ENCODE measurements at regions not wholly inside any gene's neighbourhood (a gene's known extent, or its start where the extent isn't known, plus 50 kb on each side); places are given as distances from the start of the nearest gene placed in this dataset.
"Not testable (repeated sequence)": the region's sequence is repeated elsewhere in the genome, so short reads cannot be mapped to it uniquely, and the experiment has no call there.

DNA sequence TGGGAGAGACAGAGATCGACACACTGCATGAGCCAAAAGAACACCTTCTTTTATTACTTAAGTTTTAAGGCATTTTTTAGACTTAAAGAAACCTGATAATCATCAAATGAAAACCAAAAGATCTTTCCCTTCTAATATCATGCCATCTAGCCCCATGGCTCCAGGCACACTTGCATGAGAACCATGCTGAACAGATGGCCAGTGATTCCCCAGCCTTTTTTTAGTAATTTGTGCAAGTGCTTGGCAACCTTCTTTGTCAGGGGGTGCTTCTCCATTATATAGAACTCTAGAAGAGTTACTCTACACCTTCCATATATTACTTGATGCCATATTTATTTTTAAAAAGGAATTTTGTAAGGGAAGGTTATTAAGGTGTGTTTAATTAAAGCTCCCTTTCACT, 182.2 kb upstream of the TEX13C start:
- H3K27me3 ChIP-seq (ENCODE audit: low read depth), result no peaks in the 10 kb centered on the region
- ATAC-seq (no peak), DNase-seq (no peak)
- no peak for TF ChIP-seq CTCF (IDR thresholded peaks at IDR 0.05)
- H3K27ac ChIP-seq, result no peak overlapping the region
- H3K4me1 ChIP-seq, result no peaks in the 10 kb centered on the region
- intact Hi-C loops (cut with DNase I), result no loop called here
- H3K36me3 ChIP-seq, result no peaks in the 10 kb centered on the region
- H3K4me3 ChIP-seq, result no peak overlapping the region
- no peaks in the 10 kb centered on the region for H3K9me3 ChIP-seq

- intact Hi-C loops (cut with DNase I), result no loop called here
- no peak for TF ChIP-seq CTCF (IDR thresholded peaks at IDR 0.05)
Observed at GRCh38 chrX:125150231-125150630, 169.4 kb upstream of the TEX13C start.

GRCh38 chrX:125151146-125151545, 168.5 kb upstream of the TEX13C start:
- Histone ChIP-seq H3K4me3 (no peak overlapping the region), H3K9me3 (no peaks in the 10 kb centered on the region), H3K36me3 (no peaks in the 10 kb centered on the region), H3K4me1 (no peaks in the 10 kb centered on the region), H3K27ac (no peak overlapping the region), H3K27me3 (ENCODE audit: low read depth) (no peaks in the 10 kb centered on the region)
- TF ChIP-seq CTCF (IDR thresholded peaks at IDR 0.05), result no peak
- DNase-seq (no peak), ATAC-seq (no peak)
- intact Hi-C loops (cut with DNase I), result no loop called here

More at GRCh38 chrX:125150231-125150630, 169.4 kb upstream of the TEX13C start:
- ATAC-seq (no peak), DNase-seq (no peak)
- H3K27me3 ChIP-seq (ENCODE audit: low read depth), result no peaks in the 10 kb centered on the region
- H3K4me3 ChIP-seq, result no peak overlapping the region
- no peaks in the 10 kb centered on the region for H3K9me3 ChIP-seq
- no peaks in the 10 kb centered on the region for H3K36me3 ChIP-seq
- no peaks in the 10 kb centered on the region for H3K4me1 ChIP-seq
- no peak overlapping the region for H3K27ac ChIP-seq

DNA sequence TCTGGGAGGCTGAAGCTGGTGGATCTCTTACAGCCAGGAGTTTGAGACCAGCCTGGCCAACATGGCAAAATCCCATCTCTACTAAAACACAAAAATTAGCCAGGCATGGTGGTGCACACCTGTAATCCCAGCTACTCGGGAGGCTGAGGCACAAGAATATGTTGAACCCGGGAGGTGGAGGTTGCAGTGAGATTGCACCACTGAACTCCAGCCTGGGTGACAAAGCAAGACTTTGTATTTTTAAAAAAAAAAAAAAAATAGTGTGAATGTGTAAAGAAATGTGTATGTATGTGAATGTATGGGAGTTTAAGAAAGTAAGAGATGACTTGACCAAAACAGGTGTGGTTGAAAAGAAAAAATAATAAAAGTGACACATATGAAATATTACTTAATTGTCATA, 167.7 kb upstream of the TEX13C start:
- TF ChIP-seq CTCF (IDR thresholded peaks at IDR 0.05), result no peak
- ATAC-seq (no peak), DNase-seq (no peak)
- no peaks in the 10 kb centered on the region for H3K4me1 ChIP-seq
- intact Hi-C loops (cut with DNase I), result no loop called here
- H3K9me3 ChIP-seq, result no peaks in the 10 kb centered on the region
- no peaks in the 10 kb centered on the region for H3K36me3 ChIP-seq
- no peak overlapping the region for H3K27ac ChIP-seq
- no peaks in the 10 kb centered on the region for H3K27me3 ChIP-seq (ENCODE audit: low read depth)
- H3K4me3 ChIP-seq, result no peak overlapping the region

- ATAC-seq, result no peak
Observed at GRCh38 chrX:125153621-125154020, 166.1 kb upstream of the TEX13C start.

DNA sequence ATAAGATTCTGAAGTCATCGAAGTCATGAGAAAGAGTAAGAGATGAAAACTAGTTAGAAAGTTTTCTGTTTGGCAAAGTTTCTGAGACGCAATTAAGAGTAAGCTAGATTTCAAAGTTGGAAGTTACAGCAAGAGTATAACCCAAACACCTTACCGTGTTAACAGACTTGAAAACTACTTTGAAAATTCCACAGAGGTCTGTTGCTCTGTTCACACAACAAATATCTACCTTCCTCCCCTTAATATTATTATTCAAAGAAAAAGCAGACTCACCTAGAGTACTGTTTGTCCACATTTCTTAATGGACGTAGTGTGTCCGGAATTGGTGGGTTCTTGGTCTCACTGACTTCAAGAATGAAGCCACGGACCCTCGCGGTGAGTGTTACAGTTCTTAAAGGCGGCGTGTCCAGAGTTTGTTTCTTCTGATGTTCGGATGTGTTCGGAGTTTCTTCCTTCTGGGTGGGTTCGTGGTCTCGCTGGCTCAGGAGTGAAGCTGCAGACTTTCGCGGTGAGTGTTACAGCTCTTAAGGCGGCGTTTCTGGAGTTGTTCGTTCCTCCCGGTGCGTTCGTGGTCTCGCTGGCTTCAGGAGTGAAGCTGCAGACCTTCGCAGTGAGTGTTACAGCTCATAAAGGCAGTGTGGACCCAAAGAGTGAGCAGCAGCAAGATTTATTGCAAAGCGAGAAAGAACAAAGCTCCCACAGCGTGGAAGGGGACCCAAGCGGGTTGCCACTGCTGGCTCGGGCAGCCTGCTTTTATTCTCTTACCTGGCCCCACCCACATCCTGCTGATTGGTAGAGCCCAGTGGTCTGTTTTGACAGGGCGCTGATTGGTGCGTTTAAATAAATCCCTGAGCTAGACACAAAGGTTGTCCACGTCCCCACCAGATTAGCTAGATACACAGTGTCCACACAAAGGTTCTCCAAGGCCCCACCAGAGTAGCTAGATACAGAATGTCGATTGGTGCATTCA, 165.1 kb upstream of the TEX13C start:
- H3K4me3 ChIP-seq; ATAC-seq; H3K27ac ChIP-seq; H3K27me3 ChIP-seq (ENCODE audit: low read depth); DNase-seq; intact Hi-C loops (cut with DNase I); H3K36me3 ChIP-seq; H3K9me3 ChIP-seq; H3K4me1 ChIP-seq: not testable (repeated sequence)

More at GRCh38 chrX:125153621-125154020, 166.1 kb upstream of the TEX13C start:
- TF ChIP-seq CTCF (IDR thresholded peaks at IDR 0.05), result no peak
- Histone ChIP-seq H3K4me3 (no peak overlapping the region), H3K4me1 (no peaks in the 10 kb centered on the region), H3K27ac (no peak overlapping the region), H3K9me3 (no peaks in the 10 kb centered on the region), H3K27me3 (ENCODE audit: low read depth) (no peaks in the 10 kb centered on the region), H3K36me3 (no peaks in the 10 kb centered on the region)
- no peak for DNase-seq
- intact Hi-C loops (cut with DNase I), result no loop called here

GRCh38 chrX:125155296-125156033, 164.2 kb upstream of the TEX13C start:
- H3K27ac ChIP-seq; H3K9me3 ChIP-seq; intact Hi-C loops (cut with DNase I); H3K4me3 ChIP-seq; H3K4me1 ChIP-seq; H3K27me3 ChIP-seq (ENCODE audit: low read depth); H3K36me3 ChIP-seq; DNase-seq; ATAC-seq: not testable (repeated sequence)
